22Rv1 (cell line): ENCODE measurements at regions not wholly inside any gene's neighbourhood (a gene's known extent, or its start where the extent isn't known, plus 50 kb on each side); places are given as distances from the start of the nearest gene placed in this dataset.

Experiments
- CTCF ChIP-seq: fragments of 450-650 bp; IDR thresholded peaks from 2 replicates; pipeline ENCODE4 v1.5.1; 2017; ENCODE audit warnings: mild to moderate bottlenecking
- ZFX ChIP-seq: fragments of 450-650 bp; IDR thresholded peaks from 2 replicates; pipeline ENCODE4 v1.6.1; 2017; ENCODE audit warnings: antibody characterized with exemption, borderline replicate concordance

- TF ChIP-seq CTCF: no peak
- TF ChIP-seq ZFX: no peak
These were observed 108.8 kb downstream of the SNX18 start for GRCh38 chr5:54626407-54626806.
